Nephron (organoid): ENCODE measurements at regions not wholly inside any gene's neighbourhood (a gene's known extent, or its start where the extent isn't known, plus 50 kb on each side); places are given as distances from the start of the nearest gene placed in this dataset.
A peak's percentile ranks its signal among the peaks of the same experiment; 100 is the strongest.
"Not testable (repeated sequence)": the region's sequence is repeated elsewhere in the genome, so short reads cannot be mapped to it uniquely, and the experiment has no call there.

ENCODE experiments used
- H3K27ac Mint-ChIP-seq, 3 experiments: 2 replicates each; pipeline ENCODE4 v1.8.0; 2020; ENCODE audit warnings: mixed read lengths in 3 of 3, mild to moderate bottlenecking in 2 of 3, moderate library complexity in 1 of 3
- H3K27me3 Mint-ChIP-seq: 2 replicates; pipeline ENCODE4 v1.8.0; 2021; ENCODE audit warnings: low read depth, mild to moderate bottlenecking, moderate library complexity, mixed read lengths
- H3K36me3 Mint-ChIP-seq: 2 replicates; pipeline ENCODE4 v1.8.0; 2020; ENCODE audit warnings: low read depth, mixed read lengths
- H3K4me1 Mint-ChIP-seq: 2 replicates; pipeline ENCODE4 v1.8.0; 2020; ENCODE audit warnings: mixed read lengths
- H3K4me3 Mint-ChIP-seq, 3 experiments: 2 replicates each; pipeline ENCODE4 v1.8.0; 2020; ENCODE audit warnings: mild to moderate bottlenecking in 3 of 3, mixed read lengths in 3 of 3, moderate library complexity in 2 of 3
- H3K9me3 Mint-ChIP-seq: 2 replicates; pipeline ENCODE4 v1.8.0; 2020; ENCODE audit warnings: mixed read lengths
- TF ChIP-seq, protein P1 (sequence below), 3 experiments: fragments of 200-600 bp; sonication (generic); IDR thresholded peaks; one replicate each; pipeline ENCODE4 v1.5.0; 2021; ENCODE audit warnings: antibody characterized with exemption in 3 of 3; ENCODE audit not compliant: unreplicated experiment in 3 of 3

DNA sequence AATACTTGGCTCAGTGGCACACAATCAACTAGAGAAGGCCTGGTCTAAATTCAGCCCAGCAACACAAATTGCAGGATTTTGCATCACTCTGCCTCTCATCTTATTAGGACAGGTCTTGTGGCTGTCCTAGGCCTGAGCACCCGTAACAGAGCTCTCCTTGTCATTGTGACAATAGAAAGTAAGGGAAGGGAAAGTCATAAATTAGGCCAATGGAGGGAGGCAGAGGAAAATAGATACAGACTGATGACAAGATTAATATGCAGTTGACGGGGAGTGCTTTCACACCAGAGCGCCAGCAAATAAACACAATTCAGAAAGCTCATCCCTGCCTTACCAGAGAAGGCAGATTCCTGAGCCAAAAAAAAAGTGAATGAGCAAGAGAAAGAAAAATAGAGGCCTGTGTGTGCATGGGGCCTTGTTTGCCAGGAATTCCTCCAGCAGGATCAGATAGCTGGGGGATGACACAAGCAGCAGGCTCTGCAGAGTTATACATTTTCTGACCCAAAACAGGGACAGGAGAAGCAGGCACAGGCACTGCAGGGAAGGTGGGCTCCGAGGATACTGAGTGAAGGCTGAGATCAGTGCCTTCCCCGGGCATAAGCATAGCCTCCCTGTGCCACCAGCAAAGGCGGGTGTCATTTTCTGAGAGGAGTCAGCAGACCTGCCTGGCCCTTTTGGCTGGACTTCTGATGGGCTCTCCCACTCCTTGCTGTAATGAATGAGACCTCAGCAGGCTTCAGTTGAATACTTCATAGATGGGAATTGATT, 110.0 kb upstream of the SPAG17 start:
- peaks cover 55% of the 10 kb centered on the region for H3K4me1 Mint-ChIP-seq
- TF ChIP-seq, protein P1, sequence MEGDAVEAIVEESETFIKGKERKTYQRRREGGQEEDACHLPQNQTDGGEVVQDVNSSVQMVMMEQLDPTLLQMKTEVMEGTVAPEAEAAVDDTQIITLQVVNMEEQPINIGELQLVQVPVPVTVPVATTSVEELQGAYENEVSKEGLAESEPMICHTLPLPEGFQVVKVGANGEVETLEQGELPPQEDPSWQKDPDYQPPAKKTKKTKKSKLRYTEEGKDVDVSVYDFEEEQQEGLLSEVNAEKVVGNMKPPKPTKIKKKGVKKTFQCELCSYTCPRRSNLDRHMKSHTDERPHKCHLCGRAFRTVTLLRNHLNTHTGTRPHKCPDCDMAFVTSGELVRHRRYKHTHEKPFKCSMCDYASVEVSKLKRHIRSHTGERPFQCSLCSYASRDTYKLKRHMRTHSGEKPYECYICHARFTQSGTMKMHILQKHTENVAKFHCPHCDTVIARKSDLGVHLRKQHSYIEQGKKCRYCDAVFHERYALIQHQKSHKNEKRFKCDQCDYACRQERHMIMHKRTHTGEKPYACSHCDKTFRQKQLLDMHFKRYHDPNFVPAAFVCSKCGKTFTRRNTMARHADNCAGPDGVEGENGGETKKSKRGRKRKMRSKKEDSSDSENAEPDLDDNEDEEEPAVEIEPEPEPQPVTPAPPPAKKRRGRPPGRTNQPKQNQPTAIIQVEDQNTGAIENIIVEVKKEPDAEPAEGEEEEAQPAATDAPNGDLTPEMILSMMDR (IDR thresholded peaks at IDR 0.05; ENCODE audit: unreplicated experiment in 3 of 3), result no peak
- peaks cover 17% of the 10 kb centered on the region for H3K27me3 Mint-ChIP-seq
- no peaks in the 10 kb centered on the region for H3K9me3 Mint-ChIP-seq
- H3K36me3 Mint-ChIP-seq, result no peaks in the 10 kb centered on the region
- no peak overlapping the region for H3K4me3 Mint-ChIP-seq
- H3K27ac Mint-ChIP-seq, result peak overlapping the region; percentile 1 to 86 (median 54)

DNA sequence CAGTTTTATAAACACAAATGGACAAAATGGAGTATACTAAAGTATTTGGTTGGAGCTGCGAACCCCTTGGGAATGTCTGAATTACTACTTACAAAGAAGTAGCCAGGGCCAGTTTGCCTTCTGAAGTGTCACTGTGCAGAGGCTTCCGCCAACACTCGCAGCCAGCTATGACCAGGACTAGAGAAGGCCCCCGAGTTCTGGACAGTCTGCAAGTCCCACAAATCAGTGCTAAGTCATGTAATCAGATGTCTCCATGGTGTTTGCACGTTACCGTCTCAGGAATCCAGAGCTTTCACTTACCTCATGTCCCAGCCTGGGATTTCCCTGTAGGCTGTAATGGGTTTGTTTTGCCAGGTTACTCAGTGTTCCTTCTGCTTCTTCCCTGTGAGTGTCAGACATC, 106.6 kb upstream of the SPAG17 start:
- no peak overlapping the region for H3K27ac Mint-ChIP-seq
- H3K36me3 Mint-ChIP-seq, result no peaks in the 10 kb centered on the region
- peaks cover 4% of the 10 kb centered on the region for H3K9me3 Mint-ChIP-seq
- TF ChIP-seq, protein P1 (IDR thresholded peaks at IDR 0.05; ENCODE audit: unreplicated experiment in 3 of 3), result no peak
- H3K27me3 Mint-ChIP-seq, result peaks cover 15% of the 10 kb centered on the region
- H3K4me3 Mint-ChIP-seq, result no peak overlapping the region
- peaks cover 52% of the 10 kb centered on the region for H3K4me1 Mint-ChIP-seq

DNA sequence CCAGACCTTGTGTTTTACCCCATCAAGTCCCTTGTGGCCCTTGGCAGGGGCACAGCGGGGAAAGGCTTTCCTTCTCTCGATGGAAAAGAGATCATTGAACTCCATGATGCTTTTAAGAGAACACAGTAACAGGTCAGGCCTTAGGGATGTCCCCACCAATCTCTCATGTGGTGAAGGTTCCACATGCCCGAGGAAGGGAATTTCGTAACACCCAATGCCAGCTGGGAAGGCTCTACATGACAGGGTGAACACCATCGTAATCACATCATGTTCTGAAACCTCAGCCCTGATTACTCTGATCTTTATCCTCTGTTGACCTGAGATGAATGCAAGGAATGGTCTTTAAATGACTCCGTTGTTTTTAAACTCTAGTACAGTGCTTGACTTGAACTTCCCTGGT, 105.5 kb upstream of the SPAG17 start:
- H3K9me3 Mint-ChIP-seq, result peaks cover 4% of the 10 kb centered on the region
- H3K27ac Mint-ChIP-seq, result no peak overlapping the region

DNA sequence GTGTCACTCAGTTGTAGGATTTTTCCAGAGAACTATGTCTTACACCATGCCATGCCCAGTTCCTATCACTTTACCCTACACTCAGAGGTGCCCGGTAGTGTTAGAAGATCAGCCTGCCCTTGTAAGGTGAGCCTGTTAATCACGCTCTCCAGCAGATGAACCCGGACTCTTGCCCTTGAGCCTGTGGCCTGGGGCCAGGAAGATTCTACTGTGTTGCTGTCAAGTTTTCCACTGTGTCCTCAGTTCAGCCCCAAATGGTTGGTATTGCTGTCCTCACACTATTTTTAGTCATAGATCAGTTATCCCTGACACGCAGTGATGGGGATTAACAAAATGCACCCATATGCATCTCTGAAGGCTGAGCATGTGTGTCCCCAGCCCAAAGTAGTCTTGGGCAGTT, 105.0 kb upstream of the SPAG17 start:
- TF ChIP-seq, protein P1 (IDR thresholded peaks at IDR 0.05; ENCODE audit: unreplicated experiment in 3 of 3), result no peak
- Mint-ChIP-seq H3K27ac (no peak overlapping the region), H3K27me3 (peaks cover 15% of the 10 kb centered on the region), H3K4me3 (no peak overlapping the region), H3K4me1 (peaks cover 37% of the 10 kb centered on the region), H3K36me3 (no peaks in the 10 kb centered on the region), H3K9me3 (peaks cover 4% of the 10 kb centered on the region)

More for the DNA sequence above, 105.5 kb upstream of the SPAG17 start:
- TF ChIP-seq, protein P1 (IDR thresholded peaks at IDR 0.05; ENCODE audit: unreplicated experiment in 3 of 3), result no peak
- Mint-ChIP-seq H3K4me3 (no peak overlapping the region), H3K36me3 (no peaks in the 10 kb centered on the region), H3K4me1 (peaks cover 43% of the 10 kb centered on the region), H3K27me3 (peaks cover 15% of the 10 kb centered on the region)

DNA sequence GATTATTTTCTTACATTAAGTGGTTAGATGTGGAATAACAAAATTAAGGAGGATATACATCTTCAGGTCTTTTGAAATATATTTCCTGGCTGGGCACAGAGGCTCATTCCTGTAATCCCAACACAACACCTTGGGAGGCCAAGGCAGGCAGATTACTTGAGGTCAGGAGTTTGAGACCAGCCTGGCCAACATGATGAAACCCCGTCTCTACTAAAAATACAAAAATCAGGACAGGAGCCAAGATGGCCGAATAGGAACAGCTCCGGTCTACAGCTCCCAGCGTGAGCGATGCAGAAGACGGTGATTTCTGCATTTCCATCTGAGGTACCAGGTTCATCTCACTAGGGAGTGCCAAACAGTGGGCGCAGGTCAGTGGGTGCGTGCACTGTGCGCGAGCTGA, 95.6 kb upstream of the SPAG17 start:
- H3K4me1 Mint-ChIP-seq, H3K4me3 Mint-ChIP-seq, H3K36me3 Mint-ChIP-seq, H3K27ac Mint-ChIP-seq, H3K27me3 Mint-ChIP-seq: not testable (repeated sequence)
- peaks cover 23% of the 10 kb centered on the region for H3K9me3 Mint-ChIP-seq

DNA sequence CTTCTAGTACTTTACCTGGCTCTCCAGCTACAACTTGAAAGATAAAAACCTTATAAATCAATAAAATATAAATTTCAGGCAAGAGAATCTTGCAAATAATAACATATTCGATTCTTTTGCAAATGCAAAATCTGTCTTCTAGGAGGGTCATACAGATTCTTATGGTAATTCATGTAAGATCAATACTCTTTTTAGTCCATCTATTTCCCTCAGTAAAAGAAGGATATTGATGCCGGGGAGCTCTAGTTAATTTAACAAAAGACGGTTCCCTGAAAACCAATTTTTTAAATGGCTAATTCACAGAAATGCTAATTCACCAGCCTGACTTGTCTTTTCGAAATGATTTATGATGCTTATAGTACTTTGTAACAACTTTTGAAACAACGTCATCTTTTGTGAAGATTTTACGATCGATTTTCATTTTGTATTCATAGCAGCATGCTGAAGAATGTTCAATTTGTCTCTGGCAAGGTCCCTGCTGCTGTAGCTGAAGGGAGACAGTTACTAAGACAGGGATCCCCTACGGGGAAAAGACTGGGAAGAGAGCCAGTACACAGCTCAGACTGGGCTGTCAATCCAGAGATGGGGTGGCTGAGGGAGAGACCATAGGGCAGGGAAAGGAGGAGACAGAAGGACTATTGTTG, 90.6 kb upstream of the SPAG17 start:
- Mint-ChIP-seq H3K9me3 (peaks cover 23% of the 10 kb centered on the region), H3K4me1 (no peaks in the 10 kb centered on the region)

More for the DNA sequence above, 90.6 kb upstream of the SPAG17 start:
- H3K27me3 Mint-ChIP-seq, result no peaks in the 10 kb centered on the region
- H3K4me3 Mint-ChIP-seq, result no peak overlapping the region
- peaks cover 4% of the 10 kb centered on the region for H3K36me3 Mint-ChIP-seq
- TF ChIP-seq, protein P1 (IDR thresholded peaks at IDR 0.05; ENCODE audit: unreplicated experiment in 3 of 3), result no peak
- H3K27ac Mint-ChIP-seq, result no peak overlapping the region
